ENCODE measurements at regions not wholly inside any gene's neighbourhood (a gene's known extent, or its start where the extent isn't known, plus 50 kb on each side); places are given as distances from the start of the nearest gene placed in this dataset.

GRCh38 chr10:78398382-78398781, 364.7 kb downstream of the RPS24 start:
- TF ChIP-seq CTCF (IDR thresholded peaks at IDR 0.05; ENCODE audit: borderline replicate concordance) = no peak
- no peak for DNase-seq
- intact Hi-C loops (cut with micrococcal nuclease) = no loop called here
- Histone ChIP-seq H3K4me3 (no peak overlapping the region), H3K4me1 (peaks cover 30% of the 10 kb centered on the region), H3K27ac (replicated peaks) (no peak overlapping the region), H3K9me3 (replicated peaks) (no peaks in the 10 kb centered on the region), H3K36me3 (no peaks in the 10 kb centered on the region), H3K27me3 (ENCODE audit: low read depth) (no peaks in the 10 kb centered on the region)

GRCh38 chr10:78401624-78402367, 368.1 kb downstream of the RPS24 start:
- peaks cover 31% of the 10 kb centered on the region for H3K4me1 ChIP-seq
- peak; percentile 46 for DNase-seq
- H3K27me3 ChIP-seq (ENCODE audit: low read depth) = peaks cover 2% of the 10 kb centered on the region
- H3K27ac ChIP-seq (replicated peaks) = peak overlapping the region; percentile 84
- H3K4me3 ChIP-seq = no peak overlapping the region
- TF ChIP-seq CTCF (IDR thresholded peaks at IDR 0.05; ENCODE audit: borderline replicate concordance) = no peak
- H3K9me3 ChIP-seq (replicated peaks) = no peaks in the 10 kb centered on the region
- intact Hi-C loops (cut with micrococcal nuclease) = no loop called here
- no peaks in the 10 kb centered on the region for H3K36me3 ChIP-seq

GRCh38 chr10:78402591-78402990, 368.9 kb downstream of the RPS24 start:
- Histone ChIP-seq H3K27me3 (ENCODE audit: low read depth) (peaks cover 4% of the 10 kb centered on the region), H3K4me3 (no peak overlapping the region), H3K36me3 (no peaks in the 10 kb centered on the region), H3K4me1 (peaks cover 39% of the 10 kb centered on the region), H3K9me3 (replicated peaks) (no peaks in the 10 kb centered on the region), H3K27ac (replicated peaks) (peak overlapping the region; percentile 84)
- DNase-seq = no peak
- no peak for TF ChIP-seq CTCF (IDR thresholded peaks at IDR 0.05; ENCODE audit: borderline replicate concordance)
- intact Hi-C loops (cut with micrococcal nuclease) = no loop called here

- Histone ChIP-seq H3K36me3 (no peaks in the 10 kb centered on the region), H3K4me3 (no peak overlapping the region), H3K9me3 (replicated peaks) (no peaks in the 10 kb centered on the region), H3K4me1 (peaks cover 51% of the 10 kb centered on the region), H3K27ac (replicated peaks) (no peak overlapping the region), H3K27me3 (ENCODE audit: low read depth) (peaks cover 4% of the 10 kb centered on the region)
- intact Hi-C loops (cut with micrococcal nuclease) = no loop called here
- TF ChIP-seq CTCF (IDR thresholded peaks at IDR 0.05; ENCODE audit: borderline replicate concordance) = no peak
- DNase-seq = no peak
Measured at GRCh38 chr10:78403781-78404180, 370.1 kb downstream of the RPS24 start.

GRCh38 chr10:78404296-78404695, 370.6 kb downstream of the RPS24 start:
- Histone ChIP-seq H3K4me3 (no peak overlapping the region), H3K27me3 (ENCODE audit: low read depth) (peaks cover 4% of the 10 kb centered on the region), H3K9me3 (replicated peaks) (no peaks in the 10 kb centered on the region), H3K27ac (replicated peaks) (no peak overlapping the region), H3K4me1 (peaks cover 56% of the 10 kb centered on the region), H3K36me3 (no peaks in the 10 kb centered on the region)
- no peak for DNase-seq
- TF ChIP-seq CTCF (IDR thresholded peaks at IDR 0.05; ENCODE audit: borderline replicate concordance) = no peak
- intact Hi-C loops (cut with micrococcal nuclease) = no loop called here
